ENCODE measurements at regions not wholly inside any gene's neighbourhood (a gene's known extent, or its start where the extent isn't known, plus 50 kb on each side); places are given as distances from the start of the nearest gene placed in this dataset.

DNA sequence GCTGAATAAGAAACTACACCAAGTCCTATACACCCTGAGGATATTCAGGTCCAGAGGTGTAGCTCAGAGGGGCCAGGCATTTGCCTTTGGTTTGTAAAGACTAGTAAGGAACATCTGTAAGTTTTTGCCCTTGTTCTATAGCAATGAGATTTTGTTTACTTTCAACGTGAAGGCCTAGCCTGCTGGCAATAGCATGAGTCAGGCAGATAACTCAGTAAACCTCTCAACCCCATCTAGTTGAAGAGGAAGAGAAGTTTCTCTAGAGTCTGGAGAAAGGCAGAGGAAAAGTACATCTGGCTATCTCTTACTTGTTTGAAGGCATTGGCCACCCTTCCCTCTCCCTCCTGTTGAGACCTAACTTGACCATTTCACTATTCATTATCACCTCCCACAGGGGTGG lies 70.3 kb upstream of the ZNF521 start:
- Mint-ChIP-seq H3K4me1 (ENCODE audit: low read depth, unreplicated experiment) (peaks cover 9% of the 10 kb centered on the region), H3K36me3 (ENCODE audit: unreplicated experiment) (no peaks in the 10 kb centered on the region)

DNA sequence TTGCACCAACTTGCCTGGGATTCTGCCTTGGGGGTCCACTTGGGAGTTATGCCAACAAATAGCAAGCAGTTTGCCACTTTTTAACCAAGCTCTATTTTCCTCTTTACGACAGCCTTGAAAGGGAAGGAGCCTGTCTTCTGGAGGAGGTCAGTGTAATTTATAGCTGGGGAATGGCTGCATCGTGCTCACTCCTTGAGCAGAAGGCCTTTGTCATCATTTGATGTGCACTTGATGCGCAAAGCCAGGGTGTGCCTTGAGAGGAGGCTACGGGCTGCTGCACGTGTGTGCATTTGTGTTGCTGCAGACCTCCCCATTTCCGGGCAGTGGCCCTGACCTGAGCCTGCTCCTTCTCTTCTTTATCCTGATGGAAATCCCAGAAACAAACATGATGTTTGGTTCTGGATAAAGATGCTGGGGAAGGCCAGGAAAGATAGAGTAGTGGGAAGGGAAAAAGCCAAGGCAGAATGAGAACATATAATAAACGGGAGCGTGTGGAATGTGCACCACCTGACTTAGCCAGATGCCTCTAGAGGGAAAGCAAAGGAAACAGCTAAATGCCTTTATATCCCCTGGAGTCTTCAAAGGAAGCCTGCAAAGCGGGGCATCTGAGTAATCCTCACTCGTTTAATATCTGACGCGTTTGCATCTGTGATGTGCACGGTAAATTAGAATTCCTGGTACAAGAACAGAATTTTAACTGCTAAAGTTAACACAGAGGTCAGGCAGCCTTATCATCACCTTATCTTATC lies 68.3 kb upstream of the ZNF521 start:
- no peak for DNase-seq
- Mint-ChIP-seq H3K9me3 (ENCODE audit: unreplicated experiment) (no peaks in the 10 kb centered on the region), H3K27ac (ENCODE audit: unreplicated experiment) (no peak overlapping the region), H3K4me3 (ENCODE audit: unreplicated experiment) (no peak overlapping the region), H3K4me1 (ENCODE audit: low read depth, unreplicated experiment) (peaks cover 9% of the 10 kb centered on the region), H3K27me3 (ENCODE audit: unreplicated experiment) (peaks cover 2% of the 10 kb centered on the region), H3K36me3 (ENCODE audit: unreplicated experiment) (no peaks in the 10 kb centered on the region)
- TF ChIP-seq, protein P1, sequence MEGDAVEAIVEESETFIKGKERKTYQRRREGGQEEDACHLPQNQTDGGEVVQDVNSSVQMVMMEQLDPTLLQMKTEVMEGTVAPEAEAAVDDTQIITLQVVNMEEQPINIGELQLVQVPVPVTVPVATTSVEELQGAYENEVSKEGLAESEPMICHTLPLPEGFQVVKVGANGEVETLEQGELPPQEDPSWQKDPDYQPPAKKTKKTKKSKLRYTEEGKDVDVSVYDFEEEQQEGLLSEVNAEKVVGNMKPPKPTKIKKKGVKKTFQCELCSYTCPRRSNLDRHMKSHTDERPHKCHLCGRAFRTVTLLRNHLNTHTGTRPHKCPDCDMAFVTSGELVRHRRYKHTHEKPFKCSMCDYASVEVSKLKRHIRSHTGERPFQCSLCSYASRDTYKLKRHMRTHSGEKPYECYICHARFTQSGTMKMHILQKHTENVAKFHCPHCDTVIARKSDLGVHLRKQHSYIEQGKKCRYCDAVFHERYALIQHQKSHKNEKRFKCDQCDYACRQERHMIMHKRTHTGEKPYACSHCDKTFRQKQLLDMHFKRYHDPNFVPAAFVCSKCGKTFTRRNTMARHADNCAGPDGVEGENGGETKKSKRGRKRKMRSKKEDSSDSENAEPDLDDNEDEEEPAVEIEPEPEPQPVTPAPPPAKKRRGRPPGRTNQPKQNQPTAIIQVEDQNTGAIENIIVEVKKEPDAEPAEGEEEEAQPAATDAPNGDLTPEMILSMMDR (IDR thresholded peaks at IDR 0.05; ENCODE audit: partially characterized antibody, unreplicated experiment), result no peak

More for the DNA sequence above, 70.3 kb upstream of the ZNF521 start:
- TF ChIP-seq, protein P1 (IDR thresholded peaks at IDR 0.05; ENCODE audit: partially characterized antibody, unreplicated experiment), result no peak
- Mint-ChIP-seq H3K27me3 (ENCODE audit: unreplicated experiment) (peaks cover 2% of the 10 kb centered on the region), H3K27ac (ENCODE audit: unreplicated experiment) (no peak overlapping the region), H3K4me3 (ENCODE audit: unreplicated experiment) (no peak overlapping the region), H3K9me3 (ENCODE audit: unreplicated experiment) (no peaks in the 10 kb centered on the region)
- no peak for DNase-seq

DNA sequence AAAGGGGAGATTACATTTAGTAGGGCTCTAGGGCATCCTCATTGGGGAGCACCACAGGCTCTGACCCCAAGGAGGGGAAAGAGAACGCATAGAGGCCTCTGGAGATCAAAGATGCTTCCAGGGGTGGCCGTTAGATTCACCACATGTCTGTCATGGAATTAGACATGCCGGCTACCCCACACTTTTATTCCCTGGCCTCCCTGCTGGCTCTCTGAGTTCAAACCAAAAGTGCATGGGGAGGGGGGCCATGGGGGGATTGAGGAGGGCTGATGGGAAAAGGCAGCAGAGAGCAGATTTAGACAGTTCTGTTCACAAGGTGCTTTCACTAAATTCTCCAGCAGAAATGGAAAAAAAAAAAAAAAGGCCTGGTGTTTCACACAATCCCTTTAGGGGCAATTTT lies 64.4 kb upstream of the ZNF521 start:
- TF ChIP-seq, protein P1 (IDR thresholded peaks at IDR 0.05; ENCODE audit: partially characterized antibody, unreplicated experiment), result no peak
- Mint-ChIP-seq H3K36me3 (ENCODE audit: unreplicated experiment) (no peaks in the 10 kb centered on the region), H3K4me1 (ENCODE audit: low read depth, unreplicated experiment) (peaks cover 9% of the 10 kb centered on the region), H3K27me3 (ENCODE audit: unreplicated experiment) (no peaks in the 10 kb centered on the region), H3K4me3 (ENCODE audit: unreplicated experiment) (no peak overlapping the region), H3K9me3 (ENCODE audit: unreplicated experiment) (no peaks in the 10 kb centered on the region), H3K27ac (ENCODE audit: unreplicated experiment) (no peak overlapping the region)
- no peak for DNase-seq

DNA sequence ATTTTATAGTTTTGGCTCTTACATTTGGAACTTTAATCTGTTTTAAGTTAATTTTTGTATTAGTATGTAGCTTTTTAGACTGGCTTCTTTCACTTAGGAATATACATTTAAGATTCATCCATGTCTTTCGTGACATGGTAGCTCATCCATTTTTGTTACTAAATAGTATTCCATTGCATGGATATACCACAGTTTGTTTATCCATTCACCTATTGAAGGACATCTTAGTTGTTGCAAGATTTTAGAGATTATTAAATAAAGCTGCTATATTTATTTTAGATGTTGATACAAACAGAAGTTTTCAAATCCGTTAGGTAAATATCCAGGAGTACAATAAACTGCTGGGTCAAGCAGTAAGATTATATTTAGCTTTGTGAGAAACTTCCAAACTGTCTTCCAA lies 58.0 kb upstream of the ZNF521 start:
- TF ChIP-seq, protein P1 (IDR thresholded peaks at IDR 0.05; ENCODE audit: partially characterized antibody, unreplicated experiment), result no peak
- no peaks in the 10 kb centered on the region for H3K9me3 Mint-ChIP-seq (ENCODE audit: unreplicated experiment)

DNA sequence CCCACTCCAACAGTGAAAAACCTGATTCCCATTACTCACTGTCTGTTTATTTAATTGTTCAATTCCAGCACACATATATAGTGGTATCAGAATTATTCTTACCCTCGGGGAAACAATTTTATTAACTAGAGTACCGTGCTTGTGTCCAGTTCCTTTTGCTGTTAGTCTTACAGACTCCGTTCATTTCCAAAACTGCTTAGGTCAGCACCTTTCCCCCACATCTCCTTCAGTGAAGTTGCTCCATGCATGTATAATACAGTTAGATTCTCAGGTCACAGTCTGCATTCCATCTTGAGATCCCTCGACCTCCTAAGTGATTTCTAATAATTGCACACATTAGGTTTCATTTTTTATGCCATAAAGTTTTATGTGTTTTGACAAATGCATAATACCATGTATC lies 56.3 kb upstream of the ZNF521 start:
- TF ChIP-seq, protein P1 (IDR thresholded peaks at IDR 0.05; ENCODE audit: partially characterized antibody, unreplicated experiment), result no peak
- Mint-ChIP-seq H3K27ac (ENCODE audit: unreplicated experiment) (no peak overlapping the region), H3K27me3 (ENCODE audit: unreplicated experiment) (no peaks in the 10 kb centered on the region), H3K4me1 (ENCODE audit: low read depth, unreplicated experiment) (no peaks in the 10 kb centered on the region), H3K36me3 (ENCODE audit: unreplicated experiment) (no peaks in the 10 kb centered on the region), H3K4me3 (ENCODE audit: unreplicated experiment) (no peak overlapping the region), H3K9me3 (ENCODE audit: unreplicated experiment) (no peaks in the 10 kb centered on the region)
- DNase-seq, result no peak

More for the DNA sequence above, 58.0 kb upstream of the ZNF521 start:
- Mint-ChIP-seq H3K4me3 (ENCODE audit: unreplicated experiment) (no peak overlapping the region), H3K27ac (ENCODE audit: unreplicated experiment) (no peak overlapping the region), H3K4me1 (ENCODE audit: low read depth, unreplicated experiment) (no peaks in the 10 kb centered on the region), H3K36me3 (ENCODE audit: unreplicated experiment) (no peaks in the 10 kb centered on the region), H3K27me3 (ENCODE audit: unreplicated experiment) (no peaks in the 10 kb centered on the region)
- DNase-seq, result no peak

Data from glutamatergic neuron (in vitro differentiated cells).